Hepatocyte (in vitro differentiated cells): ENCODE measurements at regions not wholly inside any gene's neighbourhood (a gene's known extent, or its start where the extent isn't known, plus 50 kb on each side); places are given as distances from the start of the nearest gene placed in this dataset.

Experiments
- DNase-seq: peaks from one replicate; pipeline ENCODE4 v3.0.0-alpha.2; 2016; ENCODE audit warnings: low spot score
- H2AFZ ChIP-seq: fragments of 200-600 bp; sonication (generic); 2 replicates; pipeline ENCODE4 v1.6.0; 2016; ENCODE audit warnings: antibody characterized with exemption, mild to moderate bottlenecking
- H3K27ac ChIP-seq: fragments of 200-600 bp; sonication (generic); 2 replicates; pipeline ENCODE4 v1.5.1; 2016; ENCODE audit warnings: mild to moderate bottlenecking
- H3K27me3 ChIP-seq: fragments of 200-600 bp; sonication (generic); 2 replicates; pipeline ENCODE4 v1.6.1; 2016
- H3K36me3 ChIP-seq: fragments of 200-600 bp; sonication (generic); replicated peaks from 2 replicates; pipeline ENCODE4 v1.5.1; 2016; ENCODE audit warnings: low read depth; ENCODE audit not compliant: insufficient read depth
- H3K4me1 ChIP-seq: fragments of 200-600 bp; sonication (generic); 2 replicates; pipeline ENCODE4 v1.5.1; 2016; ENCODE audit warnings: mild to moderate bottlenecking, moderate library complexity; ENCODE audit not compliant: insufficient read depth
- H3K4me2 ChIP-seq: fragments of 200-600 bp; sonication (generic); 2 replicates; pipeline ENCODE4 v1.6.0; 2016
- H3K4me3 ChIP-seq: fragments of 200-600 bp; sonication (generic); 2 replicates; pipeline ENCODE4 v1.5.1; 2016; ENCODE audit warnings: mild to moderate bottlenecking
- H3K79me2 ChIP-seq: fragments of 200-600 bp; sonication (generic); 2 replicates; pipeline ENCODE4 v1.6.0; 2017; ENCODE audit warnings: mild to moderate bottlenecking
- H3K9me2 ChIP-seq: fragments of 200-600 bp; sonication (generic); replicated peaks from 2 replicates; pipeline ENCODE4 v1.6.0; 2017; ENCODE audit warnings: mild to moderate bottlenecking; ENCODE audit not compliant: insufficient read depth
- H3K9me3 ChIP-seq: fragments of 200-600 bp; sonication (generic); 2 replicates; pipeline ENCODE4 v1.5.1; 2016; ENCODE audit warnings: low read depth, mild to moderate bottlenecking
- H4K20me1 ChIP-seq: fragments of 200-600 bp; sonication (generic); 2 replicates; pipeline ENCODE4 v1.6.0; 2016; ENCODE audit warnings: mild to moderate bottlenecking; ENCODE audit not compliant: insufficient read depth, poor library complexity, severe bottlenecking
- CTCF ChIP-seq: fragments of 200-600 bp; sonication (generic); IDR thresholded peaks from 2 replicates; pipeline ENCODE4 v1.5.1; 2016; ENCODE audit warnings: antibody characterized with exemption, mild to moderate bottlenecking; ENCODE audit not compliant: poor library complexity
- EZH2 ChIP-seq: fragments of 200-600 bp; sonication (generic); IDR thresholded peaks from 2 replicates; pipeline ENCODE4 v1.6.1; 2016; ENCODE audit warnings: antibody characterized with exemption, mild to moderate bottlenecking, borderline replicate concordance
- EZH2phosphoT487 ChIP-seq: fragments of 200-600 bp; sonication (generic); IDR thresholded peaks from one replicate; pipeline ENCODE4 v1.6.1; 2018; ENCODE audit warnings: antibody characterized with exemption, mild to moderate bottlenecking, low read depth, moderate library complexity; ENCODE audit not compliant: unreplicated experiment, severe bottlenecking
- WGBS: methylation state at CpG from one replicate; pipeline ENCODE4 v1.1.6; 2016; ENCODE audit warnings: low lambda C conversion rate; ENCODE audit errors: missing lambda C conversion rate; 5-methylcytosine and 5-hydroxymethylcytosine counted together

- WGBS: 93% methylated on average over 4 of the region's 4 CpGs
- no peak overlapping the region for H2AFZ ChIP-seq
Measured at GRCh38 chr2:22513563-22513962, 871.4 kb upstream of the KLHL29 start.

GRCh38 chr2:22517141-22517540 is 867.8 kb upstream of the KLHL29 start:
- H3K9me2 ChIP-seq: no peaks in the 10 kb centered on the region
- H3K4me1 ChIP-seq: no peaks in the 10 kb centered on the region
- H4K20me1 ChIP-seq: no peaks in the 10 kb centered on the region
- H3K9me3 ChIP-seq: no peaks in the 10 kb centered on the region
- no peak for TF ChIP-seq EZH2phosphoT487
- no peak for TF ChIP-seq CTCF
- TF ChIP-seq EZH2: no peak
- H3K36me3 ChIP-seq: no peaks in the 10 kb centered on the region
- no peak for DNase-seq
- no peaks in the 10 kb centered on the region for H3K27me3 ChIP-seq
- H3K79me2 ChIP-seq: no peaks in the 10 kb centered on the region
- no peak overlapping the region for H3K4me2 ChIP-seq
- no peak overlapping the region for H3K4me3 ChIP-seq
- WGBS: 51% methylated on average over 1 of the region's 1 CpG
- H3K27ac ChIP-seq: no peak overlapping the region
- H2AFZ ChIP-seq: no peak overlapping the region

More at GRCh38 chr2:22513563-22513962, 871.4 kb upstream of the KLHL29 start:
- no peak overlapping the region for H3K4me3 ChIP-seq
- no peaks in the 10 kb centered on the region for H3K79me2 ChIP-seq
- TF ChIP-seq EZH2 (no peak), EZH2phosphoT487 (no peak), CTCF (no peak)
- no peak overlapping the region for H3K4me2 ChIP-seq
- no peak for DNase-seq
- no peaks in the 10 kb centered on the region for H4K20me1 ChIP-seq
- H3K9me3 ChIP-seq: no peaks in the 10 kb centered on the region
- H3K4me1 ChIP-seq: no peaks in the 10 kb centered on the region
- no peaks in the 10 kb centered on the region for H3K9me2 ChIP-seq
- no peaks in the 10 kb centered on the region for H3K36me3 ChIP-seq
- no peak overlapping the region for H3K27ac ChIP-seq
- no peaks in the 10 kb centered on the region for H3K27me3 ChIP-seq

- Histone ChIP-seq H3K27ac (no peak overlapping the region), H3K4me1 (no peaks in the 10 kb centered on the region), H4K20me1 (no peaks in the 10 kb centered on the region), H3K27me3 (no peaks in the 10 kb centered on the region), H3K9me3 (no peaks in the 10 kb centered on the region), H2AFZ (no peak overlapping the region), H3K9me2 (no peaks in the 10 kb centered on the region), H3K36me3 (no peaks in the 10 kb centered on the region), H3K79me2 (no peaks in the 10 kb centered on the region), H3K4me3 (no peak overlapping the region), H3K4me2 (no peak overlapping the region)
- no peak for DNase-seq
- TF ChIP-seq EZH2phosphoT487: no peak
- no peak for TF ChIP-seq EZH2
- TF ChIP-seq CTCF: no peak
Measured at GRCh38 chr2:22518641-22519040, 866.3 kb upstream of the KLHL29 start.
